Loucy (cell line): ENCODE measurements at regions not wholly inside any gene's neighbourhood (a gene's known extent, or its start where the extent isn't known, plus 50 kb on each side); places are given as distances from the start of the nearest gene placed in this dataset.

Experiments used
- H2AFZ ChIP-seq: fragments of 200-600 bp; sonication (generic); 2 replicates; pipeline ENCODE4 v1.6.0; 2016; ENCODE audit warnings: antibody characterized with exemption, mild to moderate bottlenecking, low read length, moderate library complexity
- H3F3A ChIP-seq: fragments of 200-600 bp; 2 replicates; pipeline ENCODE4 v1.6.0; 2016; ENCODE audit warnings: antibody characterized with exemption, low read depth, mild to moderate bottlenecking
- H3K27me3 ChIP-seq: fragments of 200-600 bp; sonication (generic); 2 replicates; pipeline ENCODE4 v1.6.1; 2014; ENCODE audit warnings: low read length, mild to moderate bottlenecking; ENCODE audit not compliant: insufficient read depth, poor library complexity, severe bottlenecking
- H3K36me3 ChIP-seq: fragments of 200-600 bp; sonication (generic); 2 replicates; pipeline ENCODE4 v1.6.1; 2016; ENCODE audit warnings: low read length; ENCODE audit not compliant: insufficient read depth
- H3K4me1 ChIP-seq: fragments of 200-600 bp; sonication (generic); 2 replicates; pipeline ENCODE4 v1.5.1; 2014; ENCODE audit warnings: low read length, mild to moderate bottlenecking; ENCODE audit not compliant: insufficient read depth, poor library complexity, severe bottlenecking
- H3K4me2 ChIP-seq: fragments of 200-600 bp; sonication (generic); 2 replicates; pipeline ENCODE4 v1.6.0; 2014; ENCODE audit warnings: antibody characterized with exemption, low read length, low read depth, mild to moderate bottlenecking; ENCODE audit not compliant: poor library complexity, severe bottlenecking
- H3K4me3 ChIP-seq: fragments of 200-600 bp; sonication (generic); 2 replicates; pipeline ENCODE4 v1.5.1; 2014; ENCODE audit warnings: low read length, mild to moderate bottlenecking, mixed read lengths; ENCODE audit not compliant: poor library complexity, severe bottlenecking
- H3K79me2 ChIP-seq: fragments of 200-600 bp; sonication (generic); 2 replicates; pipeline ENCODE4 v1.6.1; 2014; ENCODE audit warnings: low read length; ENCODE audit not compliant: insufficient read depth
- H3K9ac ChIP-seq: fragments of 200-600 bp; sonication (generic); 2 replicates; pipeline ENCODE4 v1.6.0; 2014; ENCODE audit warnings: mild to moderate bottlenecking, low read depth, low read length, moderate library complexity; ENCODE audit not compliant: poor library complexity, severe bottlenecking
- H3K9me2 ChIP-seq: fragments of 200-600 bp; sonication (generic); replicated peaks from 2 replicates; pipeline ENCODE4 v1.6.1; 2016; ENCODE audit warnings: low read depth, low read length, mixed read lengths
- H3K9me3 ChIP-seq: fragments of 200-600 bp; sonication (generic); 2 replicates; pipeline ENCODE4 v1.6.1; 2014; ENCODE audit warnings: mild to moderate bottlenecking, antibody characterized with exemption, low read length, low read depth; ENCODE audit not compliant: insufficient read depth
- H4K20me1 ChIP-seq: fragments of 200-600 bp; sonication (generic); 2 replicates; pipeline ENCODE4 v1.6.0; 2014; ENCODE audit warnings: antibody characterized with exemption, low read length, mild to moderate bottlenecking; ENCODE audit not compliant: insufficient read depth, poor library complexity, severe bottlenecking
- EZH2phosphoT487 ChIP-seq: fragments of 200-600 bp; IDR thresholded peaks from 2 replicates; pipeline ENCODE4 v1.6.1; 2018; ENCODE audit warnings: antibody characterized with exemption, mild to moderate bottlenecking, moderate library complexity, borderline replicate concordance
- TF ChIP-seq, protein P1 (sequence below): fragments of 200-600 bp; sonication (generic); conservative IDR thresholded peaks from 2 replicates; pipeline ENCODE4 v1.5.1; 2014; ENCODE audit warnings: mild to moderate bottlenecking, antibody characterized with exemption, low read length

DNA sequence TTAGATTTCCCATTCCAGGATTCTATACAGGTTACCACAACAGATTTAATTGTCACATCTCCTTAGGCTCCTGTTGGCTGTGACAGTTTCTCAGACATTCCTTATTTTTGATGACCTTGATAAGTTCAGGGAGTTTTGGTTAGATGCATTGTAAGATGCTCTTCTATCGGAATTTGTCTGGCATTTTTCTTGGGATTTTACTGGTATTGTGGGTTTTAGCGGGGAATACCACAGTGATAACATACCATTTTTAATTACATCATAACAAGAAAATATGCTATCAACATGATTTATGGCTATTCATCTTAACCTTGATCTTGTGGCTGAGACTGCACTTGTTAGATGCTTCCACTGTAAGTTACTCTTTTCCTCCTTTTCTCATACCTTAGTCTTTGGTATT lies 217.5 kb upstream of the PPFIA2 start:
- Histone ChIP-seq H3K4me3 (no peak overlapping the region), H3K9ac (no peak overlapping the region), H3F3A (no peaks in the 10 kb centered on the region), H3K79me2 (no peaks in the 10 kb centered on the region), H3K9me2 (no peaks in the 10 kb centered on the region), H3K4me2 (no peak overlapping the region), H3K9me3 (no peaks in the 10 kb centered on the region), H2AFZ (no peak overlapping the region), H3K4me1 (no peaks in the 10 kb centered on the region), H3K36me3 (no peaks in the 10 kb centered on the region), H3K27me3 (no peaks in the 10 kb centered on the region), H4K20me1 (no peaks in the 10 kb centered on the region)
- TF ChIP-seq, protein P1, sequence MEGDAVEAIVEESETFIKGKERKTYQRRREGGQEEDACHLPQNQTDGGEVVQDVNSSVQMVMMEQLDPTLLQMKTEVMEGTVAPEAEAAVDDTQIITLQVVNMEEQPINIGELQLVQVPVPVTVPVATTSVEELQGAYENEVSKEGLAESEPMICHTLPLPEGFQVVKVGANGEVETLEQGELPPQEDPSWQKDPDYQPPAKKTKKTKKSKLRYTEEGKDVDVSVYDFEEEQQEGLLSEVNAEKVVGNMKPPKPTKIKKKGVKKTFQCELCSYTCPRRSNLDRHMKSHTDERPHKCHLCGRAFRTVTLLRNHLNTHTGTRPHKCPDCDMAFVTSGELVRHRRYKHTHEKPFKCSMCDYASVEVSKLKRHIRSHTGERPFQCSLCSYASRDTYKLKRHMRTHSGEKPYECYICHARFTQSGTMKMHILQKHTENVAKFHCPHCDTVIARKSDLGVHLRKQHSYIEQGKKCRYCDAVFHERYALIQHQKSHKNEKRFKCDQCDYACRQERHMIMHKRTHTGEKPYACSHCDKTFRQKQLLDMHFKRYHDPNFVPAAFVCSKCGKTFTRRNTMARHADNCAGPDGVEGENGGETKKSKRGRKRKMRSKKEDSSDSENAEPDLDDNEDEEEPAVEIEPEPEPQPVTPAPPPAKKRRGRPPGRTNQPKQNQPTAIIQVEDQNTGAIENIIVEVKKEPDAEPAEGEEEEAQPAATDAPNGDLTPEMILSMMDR: no peak
- no peak for TF ChIP-seq EZH2phosphoT487

DNA sequence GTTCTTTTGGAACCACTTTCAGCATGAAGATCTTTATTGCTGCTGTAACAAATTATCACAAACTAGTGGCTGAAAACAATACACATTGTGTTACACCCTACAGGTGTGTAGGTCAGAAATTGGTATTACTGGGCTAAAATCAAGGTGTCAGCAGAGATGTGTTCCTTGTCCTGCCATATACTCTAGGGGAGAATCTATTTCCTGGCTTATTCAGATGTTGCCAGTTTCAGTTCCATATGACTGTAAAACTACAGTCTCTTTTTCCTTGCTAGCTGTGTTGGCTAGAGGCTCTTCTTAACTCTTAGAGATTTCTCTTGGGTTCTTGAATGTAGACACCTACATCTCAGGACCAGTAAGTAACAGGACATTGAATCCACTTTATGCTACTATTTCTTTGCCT lies 215.6 kb upstream of the PPFIA2 start:
- Histone ChIP-seq H4K20me1 (no peaks in the 10 kb centered on the region), H3K27me3 (no peaks in the 10 kb centered on the region), H3K9ac (no peak overlapping the region), H3K4me2 (no peak overlapping the region), H2AFZ (no peak overlapping the region), H3F3A (no peaks in the 10 kb centered on the region), H3K9me3 (no peaks in the 10 kb centered on the region), H3K4me1 (no peaks in the 10 kb centered on the region), H3K4me3 (no peak overlapping the region), H3K36me3 (no peaks in the 10 kb centered on the region), H3K9me2 (no peaks in the 10 kb centered on the region), H3K79me2 (no peaks in the 10 kb centered on the region)
- TF ChIP-seq EZH2phosphoT487: no peak

DNA sequence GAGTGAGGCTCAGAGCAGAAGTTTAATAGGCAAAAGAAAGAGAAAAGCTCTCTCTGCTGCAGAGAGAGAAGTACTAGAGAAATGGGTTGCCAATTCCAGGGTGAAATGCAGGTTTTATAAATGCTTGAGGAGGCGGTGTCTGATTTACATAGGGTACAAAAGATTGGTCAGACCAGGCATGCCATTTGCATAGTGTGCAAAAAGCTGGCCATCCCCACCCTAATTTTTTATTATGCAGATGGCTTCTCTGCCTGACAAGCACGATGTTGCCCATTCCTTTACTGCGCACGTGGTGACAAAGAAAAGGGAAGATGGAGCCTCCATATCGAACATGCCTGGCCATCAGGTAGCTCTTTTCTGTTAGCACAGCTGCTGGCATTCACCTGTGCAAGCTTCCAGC lies 209.3 kb upstream of the PPFIA2 start:
- no peak for TF ChIP-seq EZH2phosphoT487
- TF ChIP-seq, protein P1: no peak
- Histone ChIP-seq H2AFZ (no peak overlapping the region), H3K36me3 (no peaks in the 10 kb centered on the region)

DNA sequence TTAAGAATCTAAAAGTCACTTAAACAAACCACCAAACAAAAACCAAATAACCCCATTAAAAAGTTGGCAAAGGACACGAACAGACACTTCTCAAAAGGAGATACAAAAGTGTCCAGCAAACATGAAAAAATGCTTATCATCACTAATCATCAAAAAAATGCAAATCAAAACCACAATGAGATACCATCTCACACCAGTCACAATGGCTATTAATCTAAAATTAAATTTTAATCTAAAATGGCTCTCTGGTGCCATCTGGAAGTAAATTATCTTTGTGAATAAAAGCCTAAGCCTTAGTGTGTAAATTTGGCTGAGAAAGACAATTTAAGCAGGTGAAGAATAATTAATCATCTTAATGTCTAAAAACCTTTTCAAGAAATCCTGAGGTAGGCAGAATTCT lies 204.5 kb upstream of the PPFIA2 start:
- no peaks in the 10 kb centered on the region for H3K27me3 ChIP-seq
- H3K4me1 ChIP-seq: no peaks in the 10 kb centered on the region
- TF ChIP-seq, protein P1: no peak
- TF ChIP-seq EZH2phosphoT487: no peak
- H3K9me3 ChIP-seq: no peaks in the 10 kb centered on the region
- no peak overlapping the region for H2AFZ ChIP-seq
- H4K20me1 ChIP-seq: no peaks in the 10 kb centered on the region
- H3K9ac ChIP-seq: no peak overlapping the region
- no peaks in the 10 kb centered on the region for H3K79me2 ChIP-seq
- no peak overlapping the region for H3K4me2 ChIP-seq
- no peaks in the 10 kb centered on the region for H3K9me2 ChIP-seq
- no peaks in the 10 kb centered on the region for H3F3A ChIP-seq
- H3K4me3 ChIP-seq: no peak overlapping the region
- no peaks in the 10 kb centered on the region for H3K36me3 ChIP-seq

More for the DNA sequence above, 209.3 kb upstream of the PPFIA2 start:
- Histone ChIP-seq H3K9me2 (no peaks in the 10 kb centered on the region), H3K9ac (no peak overlapping the region), H3K79me2 (no peaks in the 10 kb centered on the region), H3K4me2 (no peak overlapping the region), H3K27me3 (no peaks in the 10 kb centered on the region), H3F3A (no peaks in the 10 kb centered on the region), H3K4me1 (no peaks in the 10 kb centered on the region), H3K9me3 (no peaks in the 10 kb centered on the region), H3K4me3 (no peak overlapping the region), H4K20me1 (no peaks in the 10 kb centered on the region)
